Ovary (tissue), 7 donors: ENCODE measurements at regions not wholly inside any gene's neighbourhood (a gene's known extent, or its start where the extent isn't known, plus 50 kb on each side); places are given as distances from the start of the nearest gene placed in this dataset.

ENCODE experiments used
- DNase-seq, 5 donors: peaks; one replicate each; pipeline ENCODE4 v3.0.0-alpha.2; 2019 to 2020
- H3K27ac ChIP-seq, 2 donors: fragments of 200-600 bp; one replicate each; pipeline versions ENCODE4 v1.5.1 to v1.8.0; 2019 to 2022
- H3K27me3 ChIP-seq: fragments of 200-600 bp; one replicate; pipeline ENCODE4 v1.8.0; 2022
- H3K36me3 ChIP-seq: fragments of 200-600 bp; sonication (generic); one replicate; pipeline ENCODE4 v1.5.1; 2019
- H3K4me1 ChIP-seq: one replicate; pipeline ENCODE4 v1.8.1; 2013; ENCODE audit warnings: mild to moderate bottlenecking, moderate library complexity; ENCODE audit not compliant: insufficient read depth
- H3K4me3 ChIP-seq: fragments of 200-600 bp; sonication (generic); one replicate; pipeline ENCODE4 v1.5.1; 2017
- H3K9me3 ChIP-seq, 2 donors: fragments of 200-600 bp in 1 of 2; sonication (generic) in 1 of 2; one replicate each; pipeline versions ENCODE4 v1.5.1 to v1.8.1; 2013 to 2019; ENCODE audit warnings: mild to moderate bottlenecking in 1 of 2, moderate library complexity in 1 of 2
- EP300 ChIP-seq: sonication (generic); formaldehyde crosslinking; IDR thresholded peaks from one replicate; pipeline ENCODE4 v1.6.1; 2017; ENCODE audit warnings: antibody characterized with exemption
- POLR2A ChIP-seq: fragments of 450-650 bp; IDR thresholded peaks from one replicate; pipeline ENCODE4 v1.6.1; 2017; ENCODE audit warnings: antibody characterized with exemption, mild to moderate bottlenecking, moderate library complexity
- WGBS, 3 donors: extraction: QIAGEN DNeasy Blood & Tissue Kit in 1 of 3; methylation state at CpG; one replicate each; pipeline versions ENCODE4 v1.1.5 to v1.1.7; 2013 to 2017; 5-methylcytosine and 5-hydroxymethylcytosine counted together
- intact Hi-C, 4 donors: fragments of 100-400 bp; cut with DNase I; formaldehyde crosslinking; loops; one replicate each; pipeline versions ENCODE4 v1.11.0 to v1.15.1; 2022 to 2023
- TF ChIP-seq, protein P1 (sequence below), 3 donors: fragments of 450-650 bp in 2 of 3; fragments of 200-600 bp in 1 of 3; IDR thresholded peaks; one replicate each; pipeline versions ENCODE4 v1.5.1 to v1.8.0; 2016 to 2022; ENCODE audit warnings: antibody characterized with exemption in 3 of 3, mild to moderate bottlenecking in 1 of 3
- donor health status: DM: no; HTN: no; CAD: no; lungs with moderate emphysema.
- donor health status: DM: no; HTN: no; CAD: no.
- donor health status: Bipolar disorder and iron deficiency.
- donor health status: DM: no; HTN: no; CAD: no.
- donor health status: DM: yes; HTN: yes; CAD: no.

GRCh38 chr13:106110241-106110855 lies 425.1 kb downstream of the EFNB2 start:
- 92 to 96% (median 94%) methylated on average over 8 of the region's 8 CpGs for WGBS, 3 donors
- H3K4me3 ChIP-seq = no peak overlapping the region
- DNase-seq = no peak
- no peaks in the 10 kb centered on the region for H3K36me3 ChIP-seq
- no peaks in the 10 kb centered on the region for H3K27me3 ChIP-seq
- TF ChIP-seq EP300 (no peak), POLR2A (no peak)
- TF ChIP-seq, protein P1, sequence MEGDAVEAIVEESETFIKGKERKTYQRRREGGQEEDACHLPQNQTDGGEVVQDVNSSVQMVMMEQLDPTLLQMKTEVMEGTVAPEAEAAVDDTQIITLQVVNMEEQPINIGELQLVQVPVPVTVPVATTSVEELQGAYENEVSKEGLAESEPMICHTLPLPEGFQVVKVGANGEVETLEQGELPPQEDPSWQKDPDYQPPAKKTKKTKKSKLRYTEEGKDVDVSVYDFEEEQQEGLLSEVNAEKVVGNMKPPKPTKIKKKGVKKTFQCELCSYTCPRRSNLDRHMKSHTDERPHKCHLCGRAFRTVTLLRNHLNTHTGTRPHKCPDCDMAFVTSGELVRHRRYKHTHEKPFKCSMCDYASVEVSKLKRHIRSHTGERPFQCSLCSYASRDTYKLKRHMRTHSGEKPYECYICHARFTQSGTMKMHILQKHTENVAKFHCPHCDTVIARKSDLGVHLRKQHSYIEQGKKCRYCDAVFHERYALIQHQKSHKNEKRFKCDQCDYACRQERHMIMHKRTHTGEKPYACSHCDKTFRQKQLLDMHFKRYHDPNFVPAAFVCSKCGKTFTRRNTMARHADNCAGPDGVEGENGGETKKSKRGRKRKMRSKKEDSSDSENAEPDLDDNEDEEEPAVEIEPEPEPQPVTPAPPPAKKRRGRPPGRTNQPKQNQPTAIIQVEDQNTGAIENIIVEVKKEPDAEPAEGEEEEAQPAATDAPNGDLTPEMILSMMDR (IDR thresholded peaks at IDR 0.05) = no peak
- intact Hi-C loops = no loop called here
- no peak overlapping the region for H3K27ac ChIP-seq
- no peaks in the 10 kb centered on the region for H3K4me1 ChIP-seq
- H3K9me3 ChIP-seq = no peaks in the 10 kb centered on the region

GRCh38 chr13:106109391-106109791 lies 426.1 kb downstream of the EFNB2 start:
- no peak overlapping the region for H3K27ac ChIP-seq
- no peaks in the 10 kb centered on the region for H3K27me3 ChIP-seq
- intact Hi-C loops = no loop called here
- WGBS, 3 donors = 80 to 88% (median 82%) methylated on average over 3 of the region's 3 CpGs
- TF ChIP-seq, protein P1 (IDR thresholded peaks at IDR 0.05) = no peak
- TF ChIP-seq EP300 (no peak), POLR2A (no peak)
- no peak overlapping the region for H3K4me3 ChIP-seq
- H3K9me3 ChIP-seq = no peaks in the 10 kb centered on the region
- no peaks in the 10 kb centered on the region for H3K36me3 ChIP-seq
- no peaks in the 10 kb centered on the region for H3K4me1 ChIP-seq
- no peak for DNase-seq

DNA sequence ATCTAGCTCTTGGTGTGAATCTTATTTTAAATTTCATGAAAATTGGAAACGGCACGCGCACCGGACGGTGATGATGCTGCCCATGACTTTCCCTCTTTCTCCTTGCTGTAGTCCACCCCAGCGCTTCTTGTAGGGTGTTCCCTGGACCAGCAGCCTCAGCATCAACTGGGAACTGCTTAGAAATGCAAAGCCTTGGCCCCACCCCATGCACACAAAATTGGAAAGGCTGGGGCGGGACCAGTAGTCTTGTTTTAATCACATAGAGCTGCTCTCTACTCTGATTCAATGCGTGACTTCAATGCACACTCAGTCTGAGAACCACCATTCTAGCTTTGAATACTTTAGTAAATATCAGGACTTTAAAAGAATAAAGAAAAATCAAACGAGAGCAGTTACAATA lies 427.1 kb downstream of the EFNB2 start:
- Histone ChIP-seq H3K9me3 (no peaks in the 10 kb centered on the region), H3K27ac (no peak overlapping the region), H3K4me3 (no peak overlapping the region), H3K27me3 (no peaks in the 10 kb centered on the region), H3K36me3 (no peaks in the 10 kb centered on the region), H3K4me1 (no peaks in the 10 kb centered on the region)
- intact Hi-C loops = no loop called here
- 83 to 92% (median 88%) methylated on average over 9 of the region's 9 CpGs for WGBS, 3 donors
- no peak for DNase-seq
- no peak for TF ChIP-seq EP300

DNA sequence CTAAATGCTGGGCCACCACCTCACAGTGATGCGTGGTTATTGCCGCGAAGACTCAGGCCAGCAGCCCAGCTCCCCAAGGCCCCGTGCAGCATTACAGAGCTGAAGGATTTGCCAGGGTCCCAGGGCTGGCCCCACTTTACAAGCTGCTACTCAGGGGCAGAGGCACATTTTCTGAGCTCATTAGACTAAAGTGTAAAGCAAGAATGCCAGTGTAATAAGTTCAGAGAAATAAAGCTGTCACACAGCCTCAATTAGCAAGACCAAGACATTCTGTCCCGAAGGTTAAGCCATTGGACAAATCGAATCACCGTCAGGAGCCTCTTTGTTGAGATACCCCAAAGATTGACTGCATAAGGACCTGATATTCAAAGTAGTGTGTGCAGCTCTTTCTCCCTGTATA lies 428.4 kb downstream of the EFNB2 start:
- WGBS, 3 donors = 73 to 77% (median 76%) methylated on average over 7 of the region's 7 CpGs
- intact Hi-C loops = no loop called here
- Histone ChIP-seq H3K36me3 (no peaks in the 10 kb centered on the region), H3K27ac (no peak overlapping the region), H3K27me3 (no peaks in the 10 kb centered on the region), H3K4me3 (no peak overlapping the region), H3K9me3 (no peaks in the 10 kb centered on the region), H3K4me1 (no peaks in the 10 kb centered on the region)
- TF ChIP-seq POLR2A (no peak), EP300 (no peak)
- TF ChIP-seq, protein P1 (IDR thresholded peaks at IDR 0.05) = no peak
- DNase-seq = no peak

- TF ChIP-seq, protein P1 (IDR thresholded peaks at IDR 0.05) = no peak
- no peak for TF ChIP-seq EP300
- no peak for TF ChIP-seq POLR2A
- intact Hi-C loops = no loop called here
- no peaks in the 10 kb centered on the region for H3K27me3 ChIP-seq
- no peaks in the 10 kb centered on the region for H3K4me1 ChIP-seq
- no peaks in the 10 kb centered on the region for H3K9me3 ChIP-seq
- no peak for DNase-seq
- no peak overlapping the region for H3K27ac ChIP-seq
- WGBS, 3 donors = 73 to 86% (median 81%) methylated on average over 1 of the region's 1 CpG
- H3K36me3 ChIP-seq = no peaks in the 10 kb centered on the region
- no peak overlapping the region for H3K4me3 ChIP-seq
Observed at GRCh38 chr13:106105153-106105552, 430.3 kb downstream of the EFNB2 start.
